PC-3 (cell line): ENCODE measurements at regions not wholly inside any gene's neighbourhood (a gene's known extent, or its start where the extent isn't known, plus 50 kb on each side); places are given as distances from the start of the nearest gene placed in this dataset.
A peak's percentile ranks its signal among the peaks of the same experiment; 100 is the strongest.

Experiments
- ATAC-seq: fragments of 200-7000 bp; cut with Tn5 transposase; 2 replicates; pipeline ENCODE4 v1.9.1; 2020; ENCODE audit warnings: mild to moderate bottlenecking, moderate library complexity
- BruUV-seq: library from RNA; stranded (reverse); fragments of 400-500 nt; replicated peaks from 2 replicates; lab custom pipeline; 2021; lab: Mats Ljungman, UMichigan
- CTCF ChIA-PET: fragments of 300-600 bp; sonication (Branson Sonifier 250); formaldehyde crosslinking; loops from one replicate; lab custom pipeline; 2022; ENCODE audit warnings: antibody characterized with exemption; lab: Charles Lee
- POLR2A ChIA-PET: fragments of 300-600 bp; sonication (Branson Sonifier 250); formaldehyde crosslinking; loops from one replicate; lab custom pipeline; 2022; ENCODE audit warnings: antibody characterized with exemption; ENCODE audit not compliant: unreplicated experiment; lab: Charles Lee
- DNase-seq: peaks from one replicate; pipeline ENCODE4 v3.0.0-alpha.2; 2015
- H2AFZ ChIP-seq: fragments of 300-600 bp; sonication (generic); 2 replicates; pipeline ENCODE4 v1.6.0; 2016; ENCODE audit warnings: antibody characterized with exemption, low read length
- H3F3A ChIP-seq: fragments of 300-600 bp; sonication (generic); one replicate; pipeline ENCODE4 v1.6.0; 2017; ENCODE audit warnings: antibody characterized with exemption, low read length, control low read depth, mild to moderate bottlenecking; ENCODE audit not compliant: unreplicated experiment
- H3K27ac ChIP-seq: fragments of 300-600 bp; sonication (generic); 2 replicates; pipeline ENCODE4 v1.5.1; 2016; ENCODE audit warnings: mild to moderate bottlenecking, low read length
- H3K27me3 ChIP-seq: fragments of 300-600 bp; sonication (generic); 2 replicates; pipeline ENCODE4 v1.6.1; 2016; ENCODE audit warnings: low read length, mixed read lengths
- H3K36me3 ChIP-seq: fragments of 300-600 bp; sonication (generic); 2 replicates; pipeline ENCODE4 v1.6.1; 2016; ENCODE audit warnings: low read depth, mixed run types, low read length, mixed read lengths
- H3K4me1 ChIP-seq: fragments of 300-600 bp; sonication (generic); 2 replicates; pipeline ENCODE4 v1.5.1; 2016; ENCODE audit warnings: low read length; ENCODE audit not compliant: insufficient read depth
- H3K4me2 ChIP-seq: fragments of 300-600 bp; sonication (generic); 2 replicates; pipeline ENCODE4 v1.6.0; 2016; ENCODE audit warnings: low read length
- H3K4me3 ChIP-seq: fragments of 300-600 bp; sonication (generic); 2 replicates; pipeline ENCODE4 v1.5.1; 2016; ENCODE audit warnings: mild to moderate bottlenecking, low read length, mixed read lengths
- H3K79me2 ChIP-seq: fragments of 300-600 bp; sonication (generic); 2 replicates; pipeline ENCODE4 v1.6.1; 2017; ENCODE audit warnings: low read length, mixed read lengths
- H3K9ac ChIP-seq: fragments of 300-600 bp; sonication (generic); 2 replicates; pipeline ENCODE4 v1.6.0; 2016; ENCODE audit warnings: mild to moderate bottlenecking, low read length
- H3K9me2 ChIP-seq: fragments of 300-600 bp; sonication (generic); replicated peaks from 2 replicates; pipeline ENCODE4 v1.6.1; 2016; ENCODE audit warnings: mixed run types, low read length, mixed read lengths
- H3K9me3 ChIP-seq: fragments of 300-600 bp; sonication (generic); 2 replicates; pipeline ENCODE4 v1.6.1; 2016; ENCODE audit warnings: low read length, mixed read lengths
- H4K20me1 ChIP-seq: fragments of 300-600 bp; sonication (generic); 2 replicates; pipeline ENCODE4 v1.6.1; 2016; ENCODE audit warnings: low read length, mixed read lengths
- EZH2 ChIP-seq: fragments of 300-600 bp; sonication (generic); IDR thresholded peaks from one replicate; pipeline ENCODE4 v1.6.1; 2017; ENCODE audit warnings: antibody characterized with exemption, mild to moderate bottlenecking, low read length; ENCODE audit not compliant: unreplicated experiment
- EZH2phosphoT487 ChIP-seq: fragments of 300-600 bp; sonication (generic); IDR thresholded peaks from 2 replicates; pipeline ENCODE4 v1.6.1; 2018; ENCODE audit warnings: mild to moderate bottlenecking, antibody characterized with exemption, low read length, borderline replicate concordance
- intact Hi-C: fragments of 100-400 bp; cut with micrococcal nuclease; formaldehyde crosslinking; loops from 2 replicates; pipeline ENCODE4 v1.9.0; 2023
- TF ChIP-seq, protein P1 (sequence below): fragments of 300-600 bp; sonication (generic); conservative IDR thresholded peaks from 2 replicates; pipeline ENCODE4 v1.5.1; 2017; ENCODE audit warnings: antibody characterized with exemption, low read depth, mild to moderate bottlenecking, low read length

DNA sequence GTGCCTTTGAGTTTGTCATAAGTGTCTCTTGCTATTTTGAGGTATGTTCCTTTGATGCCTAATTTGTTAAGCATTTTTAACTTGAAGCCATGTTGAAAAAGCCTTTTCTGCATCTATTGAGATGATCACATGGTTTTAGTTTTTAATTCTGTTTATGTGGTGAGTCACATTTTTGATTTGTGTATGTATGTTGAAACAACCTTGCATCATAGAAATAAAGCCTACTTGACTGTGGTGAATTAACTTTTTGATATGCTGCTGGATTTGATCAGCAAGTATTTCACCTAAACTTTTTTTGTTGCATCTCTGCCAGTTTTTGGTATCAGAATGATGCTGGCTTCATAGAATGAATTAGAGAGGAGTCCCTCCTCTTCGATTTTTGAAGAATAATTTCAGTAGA lies 469.7 kb downstream of the CDH2 start:
- DNase-seq, result peak; percentile 8
- CTCF ChIA-PET, result no interaction called here

DNA sequence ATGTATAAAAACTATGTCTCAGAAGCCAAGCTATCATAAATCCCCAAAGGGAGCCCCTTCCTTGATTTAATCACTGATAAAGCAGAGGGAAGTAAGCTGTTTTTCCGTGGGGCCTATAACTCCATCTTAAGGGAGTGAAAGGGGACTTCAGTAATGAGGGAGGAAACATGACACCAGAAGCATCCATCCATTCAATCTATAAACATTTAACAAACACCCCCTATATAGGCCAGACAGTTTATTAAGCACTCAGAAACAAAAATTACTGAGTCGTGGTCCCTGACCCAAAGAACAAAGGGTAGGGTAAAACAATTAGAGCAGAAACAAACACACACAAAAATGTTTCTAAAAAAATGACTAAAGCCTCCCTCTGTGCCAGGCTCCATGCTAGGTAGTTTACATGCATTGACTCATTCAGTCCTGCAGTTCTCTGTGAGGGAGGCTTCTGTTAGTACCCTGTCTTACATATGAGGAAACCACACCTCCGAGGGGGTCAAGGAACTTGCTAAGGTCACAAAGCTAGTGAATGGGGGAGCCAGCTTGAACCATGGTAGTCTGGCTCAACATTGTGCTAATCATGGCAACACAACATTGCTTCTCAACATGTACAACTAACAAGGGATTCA lies 472.1 kb downstream of the CDH2 start:
- no peaks in the 10 kb centered on the region for H3K27me3 ChIP-seq
- H3K27ac ChIP-seq, result no peak overlapping the region
- ChIA-PET CTCF (no interaction called here), POLR2A (no interaction called here)
- BruUV-seq, result no TSS peak
- no peak overlapping the region for H3K9ac ChIP-seq
- no peaks in the 10 kb centered on the region for H3K79me2 ChIP-seq
- ATAC-seq (no peak), DNase-seq (no peak)
- H3K4me1 ChIP-seq, result no peaks in the 10 kb centered on the region
- no peak overlapping the region for H3K4me3 ChIP-seq
- no peaks in the 10 kb centered on the region for H3K36me3 ChIP-seq
- intact Hi-C loops, result no loop called here
- no peak overlapping the region for H3K4me2 ChIP-seq
- no peak overlapping the region for H2AFZ ChIP-seq
- H3K9me2 ChIP-seq, result no peaks in the 10 kb centered on the region
- no peaks in the 10 kb centered on the region for H3F3A ChIP-seq
- TF ChIP-seq EZH2phosphoT487, result no peak
- no peaks in the 10 kb centered on the region for H4K20me1 ChIP-seq
- no peaks in the 10 kb centered on the region for H3K9me3 ChIP-seq

More for the DNA sequence above, 469.7 kb downstream of the CDH2 start:
- TF ChIP-seq EZH2 (no peak), EZH2phosphoT487 (no peak)
- TF ChIP-seq, protein P1, sequence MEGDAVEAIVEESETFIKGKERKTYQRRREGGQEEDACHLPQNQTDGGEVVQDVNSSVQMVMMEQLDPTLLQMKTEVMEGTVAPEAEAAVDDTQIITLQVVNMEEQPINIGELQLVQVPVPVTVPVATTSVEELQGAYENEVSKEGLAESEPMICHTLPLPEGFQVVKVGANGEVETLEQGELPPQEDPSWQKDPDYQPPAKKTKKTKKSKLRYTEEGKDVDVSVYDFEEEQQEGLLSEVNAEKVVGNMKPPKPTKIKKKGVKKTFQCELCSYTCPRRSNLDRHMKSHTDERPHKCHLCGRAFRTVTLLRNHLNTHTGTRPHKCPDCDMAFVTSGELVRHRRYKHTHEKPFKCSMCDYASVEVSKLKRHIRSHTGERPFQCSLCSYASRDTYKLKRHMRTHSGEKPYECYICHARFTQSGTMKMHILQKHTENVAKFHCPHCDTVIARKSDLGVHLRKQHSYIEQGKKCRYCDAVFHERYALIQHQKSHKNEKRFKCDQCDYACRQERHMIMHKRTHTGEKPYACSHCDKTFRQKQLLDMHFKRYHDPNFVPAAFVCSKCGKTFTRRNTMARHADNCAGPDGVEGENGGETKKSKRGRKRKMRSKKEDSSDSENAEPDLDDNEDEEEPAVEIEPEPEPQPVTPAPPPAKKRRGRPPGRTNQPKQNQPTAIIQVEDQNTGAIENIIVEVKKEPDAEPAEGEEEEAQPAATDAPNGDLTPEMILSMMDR, result no peak
- Histone ChIP-seq H3K27me3 (no peaks in the 10 kb centered on the region), H3K36me3 (no peaks in the 10 kb centered on the region), H4K20me1 (no peaks in the 10 kb centered on the region), H3K9ac (no peak overlapping the region), H3K4me3 (no peak overlapping the region), H3K4me2 (no peak overlapping the region), H3K9me2 (no peaks in the 10 kb centered on the region), H3K4me1 (no peaks in the 10 kb centered on the region), H3K79me2 (no peaks in the 10 kb centered on the region), H2AFZ (no peak overlapping the region), H3K27ac (no peak overlapping the region), H3K9me3 (no peaks in the 10 kb centered on the region), H3F3A (no peaks in the 10 kb centered on the region)
- ATAC-seq, result no peak
- intact Hi-C loops, result no loop called here
- POLR2A ChIA-PET, result no interaction called here
- BruUV-seq, result no TSS peak

DNA sequence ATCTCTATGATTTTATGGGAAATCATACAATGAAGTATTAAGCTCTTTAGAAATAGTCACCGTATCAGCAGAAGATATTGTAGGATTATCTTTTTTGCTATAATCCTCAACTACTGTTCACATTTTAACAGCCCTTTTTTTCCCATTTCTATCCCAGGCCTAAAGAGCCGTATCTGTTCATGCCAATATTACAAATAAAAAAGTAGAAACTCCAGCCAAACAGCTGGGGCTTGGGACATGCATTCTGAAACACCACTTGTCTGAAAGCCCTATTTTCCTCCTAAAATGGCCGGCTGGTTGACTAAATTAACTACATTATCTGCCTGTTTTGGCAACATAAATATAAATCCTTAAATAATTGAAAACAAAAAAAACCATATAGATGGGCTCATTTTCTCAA lies 477.8 kb downstream of the CDH2 start:
- no peak overlapping the region for H3K27ac ChIP-seq
- H3K4me2 ChIP-seq, result no peak overlapping the region
- CTCF ChIA-PET, result no interaction called here
- H3K79me2 ChIP-seq, result no peaks in the 10 kb centered on the region
- H2AFZ ChIP-seq, result no peak overlapping the region
- no peaks in the 10 kb centered on the region for H3F3A ChIP-seq
- H3K4me1 ChIP-seq, result no peaks in the 10 kb centered on the region
- intact Hi-C loops, result no loop called here
- H3K9me3 ChIP-seq, result no peaks in the 10 kb centered on the region
- no peaks in the 10 kb centered on the region for H3K36me3 ChIP-seq
- no peaks in the 10 kb centered on the region for H3K27me3 ChIP-seq
- H3K9ac ChIP-seq, result no peak overlapping the region
- no peak overlapping the region for H3K4me3 ChIP-seq
- POLR2A ChIA-PET, result no interaction called here
- DNase-seq, result no peak
- no peak for ATAC-seq
- TF ChIP-seq EZH2, result no peak
- no peak for TF ChIP-seq EZH2phosphoT487
- TF ChIP-seq, protein P1, result no peak
- no peaks in the 10 kb centered on the region for H4K20me1 ChIP-seq
- BruUV-seq, result no TSS peak
- H3K9me2 ChIP-seq, result no peaks in the 10 kb centered on the region
